SKM-1 (cell line): ENCODE measurements at regions not wholly inside any gene's neighbourhood (a gene's known extent, or its start where the extent isn't known, plus 50 kb on each side); places are given as distances from the start of the nearest gene placed in this dataset.
"Not testable (repeated sequence)": the region's sequence is repeated elsewhere in the genome, so short reads cannot be mapped to it uniquely, and the experiment has no call there.

ENCODE experiments used
- DNase-seq: peaks from one replicate; lab custom pipeline; 2025; ENCODE audit not compliant: unreplicated experiment; lab: John Stamatoyannopoulos, UW

DNA sequence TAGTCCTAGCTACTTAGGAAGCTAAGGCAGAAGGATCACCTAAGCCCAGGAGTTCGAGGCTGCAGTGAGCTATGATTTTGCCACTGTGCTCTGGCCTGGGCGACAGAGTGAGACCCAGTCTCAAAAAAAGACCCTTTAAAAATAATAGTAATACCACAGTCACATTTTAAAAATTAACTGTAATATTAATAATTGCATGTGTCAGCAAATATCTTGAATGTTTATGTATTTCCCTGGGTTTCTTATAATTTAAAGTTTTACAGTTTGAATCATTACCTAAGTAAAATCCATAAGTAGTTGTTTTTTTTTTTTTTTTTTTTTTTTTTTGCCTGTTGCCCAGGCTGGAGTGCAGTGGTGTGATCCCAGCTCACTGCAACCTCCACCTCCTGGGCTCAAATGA is 69.2 kb downstream of the LYZL2 start:
- DNase-seq: no peak

DNA sequence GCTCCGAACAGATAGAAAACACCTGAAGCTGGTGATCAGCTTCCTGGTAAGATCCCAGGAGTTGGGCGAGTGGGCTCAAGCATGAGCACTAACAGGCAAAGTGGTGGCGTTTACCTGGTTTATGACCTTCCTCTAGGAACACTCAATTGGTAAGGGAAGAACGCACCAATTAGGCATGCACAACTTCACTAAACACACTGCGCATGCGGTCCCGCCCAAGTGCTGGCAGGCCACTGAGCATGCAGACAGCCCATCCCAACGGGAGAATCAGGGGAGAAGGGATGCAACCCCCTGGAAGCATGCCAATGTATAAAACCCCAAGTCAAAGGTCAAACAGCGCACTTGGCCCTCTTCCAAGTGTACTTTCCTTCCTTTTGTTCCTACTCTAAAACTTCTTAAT is 70.4 kb downstream of the LYZL2 start:
- DNase-seq: no peak

DNA sequence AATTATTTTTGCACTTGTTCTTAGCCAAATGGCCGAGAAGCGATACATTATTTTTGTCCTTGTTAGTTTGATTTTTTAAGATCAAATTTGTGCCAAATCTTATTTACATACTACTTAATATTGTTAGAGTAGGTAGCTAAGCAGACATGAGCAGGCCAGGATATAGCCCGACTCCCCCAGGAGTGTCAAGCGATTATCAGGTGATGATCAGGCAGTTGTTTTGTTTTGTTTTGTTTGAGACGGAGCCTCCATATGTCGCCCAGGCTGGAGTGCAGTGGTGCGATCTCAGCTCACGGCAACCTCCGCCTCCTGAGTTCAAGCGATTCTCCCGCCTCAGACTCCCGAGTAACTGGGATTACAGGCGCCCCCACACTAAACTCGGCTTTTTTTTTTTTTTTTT is 71.1 kb downstream of the LYZL2 start:
- DNase-seq: no peak

DNA sequence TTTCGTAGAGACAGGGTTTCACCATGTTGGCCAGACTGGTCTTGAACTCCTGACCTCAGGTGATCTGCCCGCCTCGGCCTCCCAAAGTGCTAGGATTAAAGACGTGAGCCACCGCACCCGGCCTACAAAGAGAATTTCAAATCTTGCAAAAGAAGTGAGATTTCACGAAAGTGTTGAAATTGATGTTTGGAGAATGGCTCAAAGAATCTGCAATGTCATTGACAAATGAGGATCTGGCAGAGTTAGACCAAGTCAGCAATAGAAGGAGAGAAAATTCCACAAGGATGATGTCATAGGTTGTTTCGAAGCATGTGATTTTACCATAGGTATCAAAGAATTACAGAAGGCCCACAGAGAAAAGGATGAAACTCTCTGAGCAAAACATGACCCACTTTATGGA is 71.7 kb downstream of the LYZL2 start:
- DNase-seq: no peak

DNA sequence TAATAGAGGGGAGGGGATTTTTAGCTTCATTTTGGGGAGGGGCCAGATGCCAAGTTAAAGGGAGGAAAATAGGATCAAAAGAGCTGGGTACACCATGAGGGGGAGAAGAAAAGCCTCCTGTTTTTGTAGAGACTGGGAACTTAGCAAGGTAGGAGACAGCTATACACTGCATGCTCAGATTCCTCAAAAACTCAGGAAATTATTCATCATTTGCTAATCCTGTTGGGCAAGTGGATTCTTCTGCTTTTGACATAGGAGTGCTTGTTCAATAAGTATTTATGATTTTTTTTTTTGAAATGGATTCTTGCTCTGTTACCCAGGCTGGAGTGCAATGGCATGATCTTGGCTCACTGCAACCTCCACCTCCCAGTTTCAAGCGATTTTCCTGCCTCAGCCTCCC is 73.4 kb downstream of the LYZL2 start:
- no peak for DNase-seq

DNA sequence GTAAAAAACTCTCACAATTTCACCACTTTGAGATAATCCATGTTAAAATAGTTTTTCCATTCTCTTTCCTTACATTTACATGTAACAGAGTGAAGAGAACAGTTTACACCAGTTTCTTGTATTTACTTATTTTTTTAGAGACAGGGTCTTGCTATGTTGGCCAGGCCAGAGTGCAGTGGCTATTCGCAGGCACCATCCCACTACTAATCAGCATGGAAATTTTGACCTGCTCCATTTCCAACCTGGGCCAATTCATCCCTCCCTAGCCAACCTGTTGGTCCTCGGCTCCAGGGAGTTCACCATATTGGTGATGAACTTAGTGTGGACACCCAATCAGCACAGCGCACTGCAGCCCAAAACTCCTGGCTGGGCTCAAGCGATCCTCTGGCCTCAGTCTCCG is 74.1 kb downstream of the LYZL2 start:
- DNase-seq: no peak

DNA sequence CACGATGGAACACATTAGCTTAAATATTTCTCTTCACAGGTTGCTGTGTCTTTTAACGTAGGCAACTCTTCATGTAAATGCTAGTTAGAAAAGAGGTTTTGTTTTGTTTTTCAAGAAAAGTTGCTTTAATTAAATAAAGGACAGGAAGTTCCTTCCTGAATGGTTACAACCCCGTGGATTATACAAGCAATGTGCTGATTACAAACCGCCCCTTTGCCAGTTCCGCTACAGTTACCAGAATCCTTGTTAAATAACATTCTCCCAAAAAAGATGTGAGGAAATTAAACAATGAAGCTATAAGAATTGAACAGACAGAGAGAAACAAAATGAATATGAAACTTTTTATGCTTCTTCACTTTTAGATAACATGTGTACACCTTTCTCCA is 75.1 kb downstream of the LYZL2 start:
- DNase-seq: no peak

DNA sequence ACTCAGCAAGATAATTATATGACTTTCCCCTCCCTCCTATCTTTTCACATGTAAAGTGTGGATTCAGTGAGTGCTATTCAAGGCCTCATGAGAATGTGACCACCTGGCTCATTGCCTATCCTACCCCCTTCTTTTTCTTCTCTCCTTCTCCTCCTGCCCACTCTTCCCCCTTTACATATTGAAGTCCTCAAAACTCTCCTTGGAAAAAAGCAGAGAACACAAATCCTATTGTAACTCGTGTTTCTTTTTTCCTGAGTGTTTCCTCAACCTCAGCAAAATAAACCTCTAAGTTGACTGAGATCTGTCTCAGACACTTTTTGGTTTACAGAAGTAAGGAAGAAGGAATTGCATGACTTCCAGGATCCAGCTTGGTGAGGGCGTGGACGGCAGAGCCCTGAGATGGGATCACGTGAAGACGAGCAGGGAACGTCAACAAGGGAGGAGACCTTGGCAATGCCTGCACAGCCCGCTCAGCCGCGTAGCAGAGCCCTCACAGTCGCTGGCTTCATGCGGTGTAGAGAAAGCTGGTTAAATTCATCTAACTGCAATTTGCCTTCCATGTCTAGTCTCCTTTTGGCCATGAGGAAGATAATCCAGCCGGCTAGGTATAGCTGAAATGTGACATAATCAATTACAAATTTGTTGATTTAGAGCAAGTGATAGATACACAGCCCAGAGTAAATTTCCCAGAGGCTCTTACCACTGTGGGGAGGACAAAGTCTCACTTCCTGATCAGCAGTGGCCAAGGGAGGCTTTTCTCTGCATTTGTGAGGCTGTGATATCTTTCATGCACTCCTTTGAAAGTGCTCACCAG is 75.7 kb downstream of the LYZL2 start:
- no peak for DNase-seq

DNA sequence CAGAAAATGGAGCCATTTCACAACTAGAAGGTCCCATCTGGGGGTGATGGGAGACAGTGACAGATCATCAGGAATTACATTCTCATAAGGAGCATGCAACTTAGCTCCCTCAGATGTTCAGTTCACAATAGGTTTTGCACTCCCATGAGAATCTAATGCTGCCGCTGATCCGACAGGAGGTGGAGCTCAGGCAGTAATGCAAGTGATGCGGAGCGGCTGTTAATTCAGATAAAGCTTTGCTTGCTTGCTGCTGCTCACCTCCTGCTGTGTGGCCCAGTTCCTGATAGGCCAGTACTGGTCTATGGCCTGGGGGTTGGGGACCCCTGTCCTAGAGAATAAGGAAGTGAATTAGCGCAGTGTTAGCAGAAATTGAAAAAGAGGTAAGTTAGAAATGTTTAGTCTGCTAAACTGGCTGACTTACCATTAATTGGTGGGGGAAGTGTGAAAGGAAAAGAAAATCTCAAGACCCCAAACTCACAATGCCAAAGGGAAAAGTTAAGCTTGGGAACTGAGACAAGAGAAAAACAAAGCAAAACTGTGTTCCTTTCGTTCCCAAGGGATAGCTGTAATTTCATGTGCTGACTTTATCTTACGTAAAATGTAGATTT is 76.4 kb downstream of the LYZL2 start:
- no peak for DNase-seq

DNA sequence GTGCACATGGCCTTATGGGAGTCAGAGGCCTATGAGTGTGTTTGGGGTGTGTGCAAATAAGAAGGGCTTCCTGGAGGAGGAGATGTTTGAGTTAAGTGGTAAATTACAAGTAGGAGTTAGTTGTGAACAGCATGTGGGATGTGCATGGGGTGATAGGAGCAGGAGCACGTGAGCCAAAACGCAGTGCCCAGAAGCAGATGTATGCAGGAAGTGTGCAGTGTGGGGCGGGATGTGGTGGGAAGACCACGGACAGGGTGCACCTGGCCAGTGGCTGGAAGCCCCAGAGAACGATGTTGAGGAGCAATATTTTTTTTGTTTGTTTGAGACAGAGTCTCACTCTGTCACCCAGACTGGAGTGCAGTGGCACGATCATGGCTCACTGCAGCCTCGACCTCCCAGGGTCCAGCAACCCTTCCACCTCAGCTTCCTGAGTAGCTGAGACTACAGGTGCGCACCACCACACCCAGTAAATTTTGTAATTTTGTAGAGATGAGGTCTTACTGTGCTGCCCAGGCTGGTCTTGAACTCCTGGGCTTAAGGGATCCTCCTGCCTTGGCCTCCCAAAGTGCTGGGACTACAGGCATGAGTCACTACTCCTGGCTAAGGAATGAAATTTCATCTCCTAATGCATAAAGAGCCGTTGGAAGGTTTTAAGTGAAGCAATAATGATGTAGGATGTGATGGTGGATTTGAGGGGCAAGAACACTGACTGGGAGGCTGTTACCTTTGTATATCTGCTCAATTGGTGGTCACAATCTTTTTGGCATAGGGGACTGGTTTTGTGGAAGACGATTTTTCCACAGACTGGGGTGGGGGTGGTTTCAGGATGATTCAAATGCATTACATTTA is 78.4 kb downstream of the LYZL2 start:
- no peak for DNase-seq

DNA sequence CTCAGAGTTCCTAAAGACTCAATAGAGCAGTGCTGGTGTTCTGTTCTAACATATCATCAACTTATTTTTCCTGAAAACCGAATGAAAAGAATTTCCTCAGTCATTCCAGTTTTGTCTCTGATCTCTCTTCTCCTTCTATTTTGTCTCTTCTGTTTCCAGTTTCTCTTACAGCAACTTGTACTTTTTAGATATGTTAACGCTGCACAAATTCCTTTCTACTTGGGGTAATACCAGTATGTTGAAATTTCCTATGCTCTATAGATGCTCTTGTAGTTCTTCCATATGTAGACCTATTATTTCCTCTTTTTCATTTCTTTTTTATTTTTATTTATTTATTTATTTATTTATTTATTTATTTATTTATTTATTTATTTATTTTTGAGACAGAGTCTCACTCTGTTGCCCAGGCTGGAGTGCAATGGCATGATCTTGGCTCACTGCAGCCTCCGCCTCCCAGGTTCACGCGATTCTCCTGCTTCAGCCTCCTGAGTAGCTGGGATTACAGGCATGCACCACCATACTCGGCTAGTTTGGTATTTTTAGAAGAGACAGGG is 80.3 kb downstream of the LYZL2 start:
- DNase-seq: not testable (repeated sequence)

DNA sequence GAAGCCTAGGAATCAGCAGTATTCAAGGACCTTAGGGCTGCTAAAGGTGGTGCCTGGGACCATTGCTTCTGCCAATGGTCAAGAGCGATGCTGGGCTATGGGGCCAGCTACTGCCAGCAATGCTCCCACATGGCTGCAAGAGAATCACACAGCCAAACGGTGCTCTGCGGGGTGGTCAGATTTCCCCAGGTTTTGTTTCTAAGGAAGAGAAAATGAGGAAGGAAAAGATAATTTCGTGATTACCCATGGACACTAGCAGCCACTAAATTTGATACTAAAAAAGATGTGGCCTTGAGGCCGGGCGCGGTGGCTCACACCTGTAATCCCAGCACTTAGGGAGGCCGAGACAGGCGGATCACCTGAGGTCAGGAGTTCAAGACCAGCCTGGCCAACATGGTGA is 83.0 kb downstream of the LYZL2 start:
- DNase-seq: no peak

DNA sequence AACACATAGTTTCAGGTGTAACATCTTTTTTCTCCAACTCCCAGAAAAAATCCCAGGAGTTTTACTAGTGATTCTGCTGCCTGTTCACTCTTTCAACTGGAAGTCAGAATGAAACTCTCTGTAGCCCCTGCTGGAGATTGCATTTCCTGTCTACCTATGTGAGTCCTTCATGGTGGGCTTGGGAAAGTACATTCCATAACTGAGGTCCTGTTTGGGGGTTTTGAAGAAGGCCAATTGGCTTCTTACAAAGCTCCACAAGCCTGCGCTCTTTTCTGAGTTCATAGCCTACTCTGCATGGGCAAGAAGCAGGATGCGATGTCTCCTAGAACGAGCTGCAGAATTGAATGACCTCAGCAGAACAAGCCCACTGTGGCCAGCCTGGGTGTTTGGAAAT is 86.7 kb downstream of the LYZL2 start:
- no peak for DNase-seq

DNA sequence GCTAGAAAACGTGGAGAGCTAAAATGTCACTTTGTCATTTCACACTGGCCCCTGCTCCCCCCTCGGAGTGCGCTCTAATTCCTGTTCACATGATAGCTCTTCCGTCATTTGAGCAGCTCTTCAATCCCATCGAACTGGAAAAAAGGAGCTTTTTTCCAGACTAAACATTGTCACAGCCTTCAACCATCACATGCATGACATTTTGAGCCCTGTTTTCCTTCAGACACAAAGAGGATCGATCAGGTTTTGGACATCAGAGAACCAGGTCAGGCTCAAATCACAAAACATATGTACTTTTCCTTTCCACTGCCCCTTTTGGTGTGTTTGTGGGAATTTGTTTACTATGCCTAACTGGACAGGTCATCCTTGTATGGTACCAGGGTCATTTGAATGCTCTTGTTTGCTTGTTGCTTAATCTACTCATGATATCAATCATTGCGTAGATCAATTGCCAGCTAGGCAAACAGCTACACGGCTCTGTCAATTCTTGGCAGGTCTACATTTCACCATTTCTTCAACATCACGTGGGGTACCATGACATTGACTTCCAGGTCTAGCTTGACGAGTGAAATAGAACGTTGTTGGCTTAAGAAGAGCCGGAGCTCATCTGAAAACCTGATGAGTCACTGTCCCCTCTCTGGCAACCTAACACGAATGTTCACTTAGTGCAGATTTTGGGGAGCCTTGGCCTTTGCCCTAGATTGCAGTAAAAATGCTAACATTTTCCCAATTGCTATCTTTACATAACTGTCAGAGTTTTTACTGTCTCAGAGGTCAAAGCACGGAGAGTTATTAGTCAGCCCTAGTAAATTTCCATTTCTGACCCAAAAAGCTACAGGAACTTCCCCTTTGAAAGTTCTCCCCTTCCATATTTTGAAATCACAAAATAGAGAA is 87.3 kb downstream of the LYZL2 start:
- no peak for DNase-seq

DNA sequence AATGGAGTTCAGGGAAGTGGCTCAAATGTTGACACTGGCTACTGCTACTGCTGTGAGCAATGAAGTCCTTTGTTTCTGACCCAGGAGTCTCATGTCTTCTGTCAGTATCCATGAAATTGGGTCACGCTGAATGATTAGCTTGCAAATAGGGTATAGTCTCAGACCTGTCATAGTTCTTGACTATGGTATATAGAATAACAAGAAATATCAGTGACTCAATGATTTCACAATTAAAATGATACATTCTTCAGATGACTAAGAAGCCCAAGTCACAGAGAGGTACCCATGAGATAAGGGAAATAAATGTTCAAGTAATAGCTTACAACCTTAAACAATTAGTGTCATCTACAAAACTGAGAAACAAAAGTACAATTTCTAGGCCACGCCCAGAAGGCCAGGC is 89.3 kb downstream of the LYZL2 start:
- DNase-seq: no peak

DNA sequence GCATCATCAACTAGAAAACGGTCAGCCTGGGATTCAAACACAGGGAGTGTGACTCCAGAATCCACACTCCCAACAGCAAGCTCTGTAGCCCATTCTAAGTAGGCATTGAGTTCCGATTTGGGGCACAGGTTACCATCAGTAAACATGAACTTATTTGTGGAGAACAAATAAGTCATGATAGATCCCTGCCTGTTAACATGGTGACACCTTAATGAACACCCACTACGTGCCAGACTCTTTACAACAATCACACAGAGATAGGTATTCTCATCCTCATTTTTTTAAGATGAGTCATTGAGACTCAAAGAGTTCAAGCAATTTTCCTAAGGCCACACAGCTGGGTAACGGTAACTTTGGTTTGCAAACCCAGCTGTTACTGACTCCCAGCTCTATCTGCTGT is 91.5 kb downstream of the LYZL2 start:
- DNase-seq: no peak

DNA sequence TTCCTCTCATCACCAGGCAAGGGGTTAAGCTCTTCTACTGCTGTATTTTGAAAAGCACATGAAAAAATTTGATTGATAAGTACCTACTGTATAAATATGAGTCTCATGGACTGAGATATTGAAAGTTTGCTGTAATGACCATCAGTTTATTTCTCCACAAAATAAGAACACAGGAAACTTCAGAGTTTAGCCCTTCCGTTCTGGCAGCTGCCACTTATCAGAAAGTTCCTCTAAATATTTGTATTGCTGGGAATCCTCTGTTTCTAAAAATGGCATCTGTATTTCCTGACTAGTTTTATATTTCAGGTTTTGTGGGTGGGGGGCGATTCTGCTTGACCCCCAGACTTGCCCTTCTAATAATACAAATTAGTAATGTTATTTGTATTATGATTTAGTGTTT is 92.0 kb downstream of the LYZL2 start:
- DNase-seq: no peak

DNA sequence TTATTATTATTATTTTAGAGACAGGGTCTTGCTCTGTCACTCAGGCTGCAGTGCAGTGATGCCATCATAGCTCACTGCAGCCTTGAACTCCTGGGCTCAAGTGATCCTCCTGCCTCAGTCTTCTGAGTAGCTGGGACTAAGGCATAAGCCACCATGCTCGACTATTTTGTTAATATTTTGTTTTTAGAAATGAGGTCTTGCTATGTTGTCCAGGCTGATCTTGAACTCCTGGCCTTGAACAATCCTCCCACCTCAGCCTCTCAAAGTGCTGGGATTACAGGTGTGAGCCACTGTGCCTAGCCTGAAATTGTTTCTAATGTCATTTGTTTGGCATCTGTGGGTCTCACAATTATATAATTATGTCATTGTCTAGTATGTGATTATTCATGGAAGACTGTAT is 92.4 kb downstream of the LYZL2 start:
- DNase-seq: not testable (repeated sequence)

DNA sequence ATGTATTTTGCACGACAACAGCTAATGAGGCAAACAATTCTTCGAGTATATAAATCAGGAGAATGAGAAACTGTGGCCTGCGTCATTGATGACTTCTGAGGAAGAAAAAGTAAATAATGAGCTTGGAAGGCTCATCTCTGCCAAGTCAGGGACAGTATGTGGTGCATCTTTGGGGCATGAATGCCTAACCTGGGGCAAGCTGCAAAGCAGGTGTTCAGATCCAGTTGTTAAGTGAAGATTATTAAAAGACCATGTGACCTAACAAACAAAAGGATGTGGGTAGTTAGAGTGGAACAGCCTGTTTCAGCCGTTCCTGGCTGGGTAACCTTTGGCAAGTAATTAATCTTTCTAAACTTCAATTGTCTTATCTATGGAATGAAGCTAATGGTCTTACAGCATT is 93.0 kb downstream of the LYZL2 start:
- no peak for DNase-seq

DNA sequence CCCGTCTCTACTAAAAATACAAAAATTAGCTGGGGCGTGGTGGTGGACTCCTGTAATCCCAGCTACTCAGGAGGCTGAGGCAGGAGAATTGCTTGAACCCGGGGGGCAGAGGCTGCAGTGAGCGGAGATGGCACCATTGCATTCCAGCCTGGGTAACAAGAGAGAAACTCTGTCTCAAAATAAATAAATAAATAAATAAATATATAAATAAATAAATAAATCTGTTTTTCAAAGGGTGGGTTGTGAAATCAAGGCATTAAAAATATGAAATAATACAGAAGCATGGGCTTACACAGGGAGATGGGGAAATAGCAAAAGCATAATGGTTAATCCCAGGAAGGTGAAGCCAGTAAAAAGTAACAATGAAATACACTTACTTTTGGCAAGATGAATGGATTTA is 93.9 kb downstream of the LYZL2 start:
- DNase-seq: no peak
